Kasumi-1 (cell line): ENCODE measurements at regions not wholly inside any gene's neighbourhood (a gene's known extent, or its start where the extent isn't known, plus 50 kb on each side); places are given as distances from the start of the nearest gene placed in this dataset.

Experiments
- DNase-seq, 2 experiments: peaks; one replicate each; lab custom pipeline; 2025; lab: John Stamatoyannopoulos, UW

- DNase-seq, result no peak
Observed at GRCh38 chr17:34527908-34528470, 51.4 kb upstream of the TMEM132E start.

- no peak for DNase-seq
Observed at GRCh38 chr17:34527136-34527907, 52.1 kb upstream of the TMEM132E start.

GRCh38 chr17:34525651-34526050, 53.7 kb upstream of the TMEM132E start:
- no peak for DNase-seq

- DNase-seq, result no peak
Observed at GRCh38 chr17:34521955-34522354, 57.4 kb upstream of the TMEM132E start.

- no peak for DNase-seq
Observed at GRCh38 chr17:34519282-34519681, 60.1 kb upstream of the TMEM132E start.

- no peak for DNase-seq
Observed at GRCh38 chr17:34517406-34517805, 62.0 kb upstream of the TMEM132E start.

- no peak for DNase-seq
Observed at GRCh38 chr17:34511931-34512330, 67.5 kb upstream of the TMEM132E start.

GRCh38 chr17:34511265-34511664, 68.1 kb upstream of the TMEM132E start:
- DNase-seq, result no peak

- DNase-seq, result no peak
Observed at GRCh38 chr17:34504814-34505484, 74.4 kb upstream of the TMEM132E start.

GRCh38 chr17:34503528-34504195, 75.7 kb upstream of the TMEM132E start:
- no peak for DNase-seq

GRCh38 chr17:34502426-34502825, 77.0 kb upstream of the TMEM132E start:
- DNase-seq, result no peak

GRCh38 chr17:34499576-34499975, 79.8 kb upstream of the TMEM132E start:
- DNase-seq, result peak; percentile 9 to 19

- no peak for DNase-seq
Observed at GRCh38 chr17:34493917-34494316, 85.5 kb upstream of the TMEM132E start.

GRCh38 chr17:34487626-34488025, 91.8 kb upstream of the TMEM132E start:
- no peak for DNase-seq

GRCh38 chr17:34486761-34487160, 92.6 kb upstream of the TMEM132E start:
- no peak for DNase-seq

- DNase-seq, result no peak
Observed at GRCh38 chr17:34485999-34486398, 93.4 kb upstream of the TMEM132E start.

GRCh38 chr17:34484193-34484733, 95.1 kb upstream of the TMEM132E start:
- DNase-seq, result no peak

GRCh38 chr17:34482730-34483129, 96.7 kb upstream of the TMEM132E start:
- DNase-seq, result no peak

- no peak for DNase-seq
Observed at GRCh38 chr17:34481779-34482178, 97.6 kb upstream of the TMEM132E start.

- no peak for DNase-seq
Observed at GRCh38 chr17:34479371-34479770, 100.0 kb upstream of the TMEM132E start.

GRCh38 chr17:34478244-34478643, 101.1 kb upstream of the TMEM132E start:
- no peak for DNase-seq

GRCh38 chr17:34475296-34475695, 104.1 kb upstream of the TMEM132E start:
- no peak for DNase-seq
